Mesothelial cell of epicardium (in vitro differentiated cells): ENCODE measurements at regions not wholly inside any gene's neighbourhood (a gene's known extent, or its start where the extent isn't known, plus 50 kb on each side); places are given as distances from the start of the nearest gene placed in this dataset.

Source experiments
- DNase-seq, 2 experiments: peaks; one replicate each; pipeline ENCODE4 v3.0.0; 2021; ENCODE audit warnings: low spot score in 2 of 2; ENCODE audit not compliant: unreplicated experiment in 2 of 2
- H3K27ac Mint-ChIP-seq: 2 replicates; pipeline ENCODE4 v1.8.0; 2021; ENCODE audit warnings: mixed read lengths
- H3K27me3 Mint-ChIP-seq: 2 replicates; pipeline ENCODE4 v1.8.0; 2021; ENCODE audit warnings: low read depth, mixed read lengths
- H3K36me3 Mint-ChIP-seq: 2 replicates; pipeline ENCODE4 v1.8.0; 2021; ENCODE audit warnings: mixed read lengths
- H3K4me1 Mint-ChIP-seq: 2 replicates; pipeline ENCODE4 v1.8.0; 2021; ENCODE audit warnings: mixed read lengths
- H3K4me3 Mint-ChIP-seq: 2 replicates; pipeline ENCODE4 v1.8.0; 2021; ENCODE audit warnings: mild to moderate bottlenecking, moderate library complexity, mixed read lengths
- H3K9me3 Mint-ChIP-seq: 2 replicates; pipeline ENCODE4 v1.8.0; 2021; ENCODE audit warnings: mixed read lengths
- TF ChIP-seq, protein P1 (sequence below): fragments of 200-600 bp; sonication (generic); IDR thresholded peaks from one replicate; pipeline ENCODE4 v1.5.0; 2021; ENCODE audit warnings: antibody characterized with exemption; ENCODE audit not compliant: unreplicated experiment

GRCh38 chr18:38981389-38981788, 1415.8 kb upstream of the CELF4 start:
- H3K4me3 Mint-ChIP-seq, result no peak overlapping the region
- no peaks in the 10 kb centered on the region for H3K27me3 Mint-ChIP-seq
- peaks cover 5% of the 10 kb centered on the region for H3K36me3 Mint-ChIP-seq
- TF ChIP-seq, protein P1, sequence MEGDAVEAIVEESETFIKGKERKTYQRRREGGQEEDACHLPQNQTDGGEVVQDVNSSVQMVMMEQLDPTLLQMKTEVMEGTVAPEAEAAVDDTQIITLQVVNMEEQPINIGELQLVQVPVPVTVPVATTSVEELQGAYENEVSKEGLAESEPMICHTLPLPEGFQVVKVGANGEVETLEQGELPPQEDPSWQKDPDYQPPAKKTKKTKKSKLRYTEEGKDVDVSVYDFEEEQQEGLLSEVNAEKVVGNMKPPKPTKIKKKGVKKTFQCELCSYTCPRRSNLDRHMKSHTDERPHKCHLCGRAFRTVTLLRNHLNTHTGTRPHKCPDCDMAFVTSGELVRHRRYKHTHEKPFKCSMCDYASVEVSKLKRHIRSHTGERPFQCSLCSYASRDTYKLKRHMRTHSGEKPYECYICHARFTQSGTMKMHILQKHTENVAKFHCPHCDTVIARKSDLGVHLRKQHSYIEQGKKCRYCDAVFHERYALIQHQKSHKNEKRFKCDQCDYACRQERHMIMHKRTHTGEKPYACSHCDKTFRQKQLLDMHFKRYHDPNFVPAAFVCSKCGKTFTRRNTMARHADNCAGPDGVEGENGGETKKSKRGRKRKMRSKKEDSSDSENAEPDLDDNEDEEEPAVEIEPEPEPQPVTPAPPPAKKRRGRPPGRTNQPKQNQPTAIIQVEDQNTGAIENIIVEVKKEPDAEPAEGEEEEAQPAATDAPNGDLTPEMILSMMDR, result no peak
- peaks cover 24% of the 10 kb centered on the region for H3K9me3 Mint-ChIP-seq
- H3K27ac Mint-ChIP-seq, result peak overlapping the region; percentile 57
- DNase-seq, result no peak
- H3K4me1 Mint-ChIP-seq, result peaks cover 15% of the 10 kb centered on the region

DNA sequence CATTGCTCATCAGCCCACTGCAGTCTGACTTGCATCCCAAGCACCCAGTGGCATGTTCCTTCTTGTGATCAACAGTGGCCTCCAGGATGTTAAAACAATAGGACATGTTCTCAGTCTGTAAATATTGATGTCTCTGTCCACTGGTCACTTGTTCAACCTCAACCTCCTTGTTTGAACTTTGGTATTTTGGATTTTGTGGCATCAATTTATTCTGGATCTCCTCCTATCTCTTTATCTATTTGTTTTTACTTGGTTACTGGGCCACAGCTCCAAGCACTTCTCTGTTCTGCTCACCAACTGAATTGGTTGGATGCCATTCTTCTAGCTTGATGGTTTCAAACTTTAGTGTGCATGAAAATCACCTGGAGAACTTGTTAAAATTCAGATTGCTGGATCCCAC, 1414.8 kb upstream of the CELF4 start:
- Mint-ChIP-seq H3K36me3 (peaks cover 5% of the 10 kb centered on the region), H3K4me1 (peaks cover 15% of the 10 kb centered on the region), H3K4me3 (no peak overlapping the region), H3K27me3 (no peaks in the 10 kb centered on the region), H3K27ac (no peak overlapping the region), H3K9me3 (peaks cover 16% of the 10 kb centered on the region)
- no peak for DNase-seq
- TF ChIP-seq, protein P1, result no peak

- TF ChIP-seq, protein P1, result no peak
- Mint-ChIP-seq H3K9me3 (peaks cover 3% of the 10 kb centered on the region), H3K36me3 (no peaks in the 10 kb centered on the region), H3K4me3 (no peak overlapping the region), H3K27ac (no peak overlapping the region), H3K27me3 (no peaks in the 10 kb centered on the region), H3K4me1 (no peaks in the 10 kb centered on the region)
- DNase-seq, result no peak
These were observed 1407.0 kb upstream of the CELF4 start for GRCh38 chr18:38972571-38972970.

DNA sequence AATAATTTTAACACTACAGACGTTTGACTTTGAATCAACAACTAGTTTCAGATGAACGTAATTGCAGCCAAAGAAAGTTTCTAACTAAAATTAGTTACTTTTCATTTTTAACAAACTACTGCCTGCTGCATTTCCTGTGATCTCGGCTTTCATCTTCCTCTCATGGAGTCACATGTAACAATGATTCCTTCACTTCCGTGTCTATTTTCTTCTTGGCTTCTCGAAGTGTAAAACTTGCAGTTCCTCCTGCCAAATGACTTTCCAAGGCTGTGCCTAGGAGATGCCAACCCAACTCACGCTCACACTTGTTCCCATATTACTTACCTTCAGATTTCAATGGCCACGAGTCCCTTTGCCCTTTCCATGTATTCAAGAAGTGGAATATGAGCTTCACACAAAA, 1406.3 kb upstream of the CELF4 start:
- Mint-ChIP-seq H3K4me1 (no peaks in the 10 kb centered on the region), H3K4me3 (no peak overlapping the region), H3K36me3 (no peaks in the 10 kb centered on the region), H3K9me3 (peaks cover 3% of the 10 kb centered on the region), H3K27ac (no peak overlapping the region), H3K27me3 (no peaks in the 10 kb centered on the region)
- DNase-seq, result no peak
- TF ChIP-seq, protein P1, result no peak

GRCh38 chr18:38966841-38967240, 1401.2 kb upstream of the CELF4 start:
- Mint-ChIP-seq H3K27ac (no peak overlapping the region), H3K27me3 (no peaks in the 10 kb centered on the region), H3K9me3 (no peaks in the 10 kb centered on the region), H3K4me3 (no peak overlapping the region), H3K4me1 (no peaks in the 10 kb centered on the region), H3K36me3 (no peaks in the 10 kb centered on the region)
- DNase-seq, result no peak
- TF ChIP-seq, protein P1, result no peak
